Suprapubic skin (tissue), 4 donors: ENCODE measurements at regions not wholly inside any gene's neighbourhood (a gene's known extent, or its start where the extent isn't known, plus 50 kb on each side); places are given as distances from the start of the nearest gene placed in this dataset.
"Not testable (repeated sequence)": the region's sequence is repeated elsewhere in the genome, so short reads cannot be mapped to it uniquely, and the experiment has no call there.

Experiments
- DNase-seq, 2 donors: peaks; one replicate each; pipeline ENCODE4 v3.0.0-alpha.2; 2019; ENCODE audit warnings: low spot score in 2 of 2
- H3K27ac ChIP-seq: fragments of 200-600 bp; sonication (generic); one replicate; pipeline ENCODE4 v1.5.1; 2019
- H3K27me3 ChIP-seq: fragments of 200-600 bp; sonication (generic); one replicate; pipeline ENCODE4 v1.5.1; 2019
- H3K36me3 ChIP-seq: fragments of 200-600 bp; sonication (generic); one replicate; pipeline ENCODE4 v1.5.1; 2019
- H3K4me1 ChIP-seq: fragments of 200-600 bp; sonication (generic); one replicate; pipeline ENCODE4 v1.5.1; 2019
- H3K4me3 ChIP-seq: fragments of 200-600 bp; sonication (generic); one replicate; pipeline ENCODE4 v1.5.1; 2019; ENCODE audit warnings: mild to moderate bottlenecking
- H3K9me3 ChIP-seq: fragments of 200-600 bp; sonication (generic); one replicate; pipeline ENCODE4 v1.5.1; 2019
- EP300 ChIP-seq: sonication (generic); formaldehyde crosslinking; IDR thresholded peaks from one replicate; pipeline ENCODE4 v1.6.1; 2017; ENCODE audit warnings: antibody characterized with exemption
- POLR2A ChIP-seq, 2 donors: fragments of 450-650 bp; IDR thresholded peaks; one replicate each; pipeline ENCODE4 v1.6.1; 2017; ENCODE audit warnings: antibody characterized with exemption in 2 of 2, mild to moderate bottlenecking in 2 of 2, moderate library complexity in 2 of 2
- POLR2AphosphoS5 ChIP-seq, 3 donors: sonication (generic); formaldehyde crosslinking; IDR thresholded peaks; one replicate each; pipeline ENCODE4 v1.6.1; 2017; ENCODE audit warnings: antibody characterized with exemption in 3 of 3
- WGBS: methylation state at CpG from one replicate; pipeline ENCODE4 v1.1.5; 2018; 5-methylcytosine and 5-hydroxymethylcytosine counted together
- TF ChIP-seq, protein P1 (sequence below), 2 donors: fragments of 200-600 bp in 1 of 2; fragments of 450-650 bp in 1 of 2; sonication (generic) in 1 of 2; IDR thresholded peaks; one replicate each; pipeline ENCODE4 v1.5.1; 2016 to 2019; ENCODE audit warnings: antibody characterized with exemption in 2 of 2, mild to moderate bottlenecking in 1 of 2, moderate library complexity in 1 of 2

GRCh38 chr12:60212159-60213000, 616.6 kb downstream of the SLC16A7 start:
- 99% methylated on average over 3 of the region's 3 CpGs for WGBS
- DNase-seq = no peak

DNA sequence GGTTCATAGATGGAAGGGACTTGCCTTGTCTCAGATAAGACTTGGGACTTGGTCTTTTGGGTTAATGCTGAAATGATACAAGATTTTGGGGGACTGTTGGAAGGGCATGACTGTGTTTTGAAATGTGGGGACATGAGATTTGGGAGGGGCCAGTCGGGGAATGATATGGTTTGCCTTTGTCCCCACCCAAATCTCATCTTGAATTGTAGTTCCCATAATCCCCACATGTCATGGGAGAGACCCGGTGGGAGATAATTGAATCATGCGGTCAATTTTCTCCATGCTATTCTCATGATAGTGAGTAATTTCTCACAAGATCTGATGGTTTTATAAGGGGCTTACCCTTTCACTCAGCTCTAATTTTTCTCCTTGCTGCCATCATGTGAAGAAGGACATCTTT, 617.4 kb downstream of the SLC16A7 start:
- H3K4me1 ChIP-seq, H3K9me3 ChIP-seq, H3K27me3 ChIP-seq, H3K27ac ChIP-seq, DNase-seq, H3K36me3 ChIP-seq, H3K4me3 ChIP-seq: not testable (repeated sequence)
- WGBS = 93% methylated on average over 3 of the region's 3 CpGs

More at GRCh38 chr12:60212159-60213000, 616.6 kb downstream of the SLC16A7 start:
- no peak for TF ChIP-seq POLR2AphosphoS5 (IDR thresholded peaks at IDR 0.05)
- TF ChIP-seq, protein P1, sequence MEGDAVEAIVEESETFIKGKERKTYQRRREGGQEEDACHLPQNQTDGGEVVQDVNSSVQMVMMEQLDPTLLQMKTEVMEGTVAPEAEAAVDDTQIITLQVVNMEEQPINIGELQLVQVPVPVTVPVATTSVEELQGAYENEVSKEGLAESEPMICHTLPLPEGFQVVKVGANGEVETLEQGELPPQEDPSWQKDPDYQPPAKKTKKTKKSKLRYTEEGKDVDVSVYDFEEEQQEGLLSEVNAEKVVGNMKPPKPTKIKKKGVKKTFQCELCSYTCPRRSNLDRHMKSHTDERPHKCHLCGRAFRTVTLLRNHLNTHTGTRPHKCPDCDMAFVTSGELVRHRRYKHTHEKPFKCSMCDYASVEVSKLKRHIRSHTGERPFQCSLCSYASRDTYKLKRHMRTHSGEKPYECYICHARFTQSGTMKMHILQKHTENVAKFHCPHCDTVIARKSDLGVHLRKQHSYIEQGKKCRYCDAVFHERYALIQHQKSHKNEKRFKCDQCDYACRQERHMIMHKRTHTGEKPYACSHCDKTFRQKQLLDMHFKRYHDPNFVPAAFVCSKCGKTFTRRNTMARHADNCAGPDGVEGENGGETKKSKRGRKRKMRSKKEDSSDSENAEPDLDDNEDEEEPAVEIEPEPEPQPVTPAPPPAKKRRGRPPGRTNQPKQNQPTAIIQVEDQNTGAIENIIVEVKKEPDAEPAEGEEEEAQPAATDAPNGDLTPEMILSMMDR (IDR thresholded peaks at IDR 0.05) = no peak
- no peak for TF ChIP-seq EP300
- no peak for TF ChIP-seq POLR2A (IDR thresholded peaks at IDR 0.05)
- H3K4me3 ChIP-seq = no peak overlapping the region
- no peak overlapping the region for H3K27ac ChIP-seq
- H3K36me3 ChIP-seq = no peaks in the 10 kb centered on the region
- H3K9me3 ChIP-seq = peaks cover 3% of the 10 kb centered on the region
- no peaks in the 10 kb centered on the region for H3K4me1 ChIP-seq
- H3K27me3 ChIP-seq = no peaks in the 10 kb centered on the region

DNA sequence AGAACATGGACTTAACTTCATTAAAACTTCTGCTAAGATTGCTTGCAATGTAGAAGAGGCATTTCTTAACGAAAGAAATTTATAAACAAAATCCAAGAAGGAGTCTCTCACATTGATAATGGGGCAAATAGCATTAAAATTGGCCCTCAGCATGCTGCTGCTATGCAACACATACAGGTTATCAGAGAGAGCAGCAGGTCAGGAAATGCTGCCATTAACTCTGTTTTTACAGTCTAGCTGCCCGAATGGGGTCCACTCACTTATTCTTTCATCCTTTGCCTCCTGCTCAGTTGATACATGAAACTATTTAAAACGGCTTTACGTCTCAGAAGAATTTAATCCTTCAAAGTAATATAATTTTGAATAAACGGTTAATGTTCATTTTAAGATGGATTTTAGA, 620.4 kb downstream of the SLC16A7 start:
- H3K4me3 ChIP-seq = no peak overlapping the region
- H3K4me1 ChIP-seq = no peaks in the 10 kb centered on the region
- no peaks in the 10 kb centered on the region for H3K36me3 ChIP-seq
- WGBS = 74% methylated on average over 5 of the region's 5 CpGs
- peaks cover 3% of the 10 kb centered on the region for H3K9me3 ChIP-seq
- H3K27ac ChIP-seq = no peak overlapping the region
- no peak for TF ChIP-seq EP300
- TF ChIP-seq POLR2AphosphoS5 (IDR thresholded peaks at IDR 0.05) = no peak
- no peak for TF ChIP-seq POLR2A (IDR thresholded peaks at IDR 0.05)
- TF ChIP-seq, protein P1 (IDR thresholded peaks at IDR 0.05) = no peak
- no peaks in the 10 kb centered on the region for H3K27me3 ChIP-seq
- DNase-seq = no peak

- H3K4me1 ChIP-seq = no peaks in the 10 kb centered on the region
- no peaks in the 10 kb centered on the region for H3K36me3 ChIP-seq
- no peak overlapping the region for H3K4me3 ChIP-seq
- no peak for TF ChIP-seq EP300
- TF ChIP-seq, protein P1 (IDR thresholded peaks at IDR 0.05) = no peak
- TF ChIP-seq POLR2AphosphoS5 (IDR thresholded peaks at IDR 0.05) = no peak
- TF ChIP-seq POLR2A (IDR thresholded peaks at IDR 0.05) = no peak
- DNase-seq = no peak
- no peaks in the 10 kb centered on the region for H3K9me3 ChIP-seq
- H3K27me3 ChIP-seq = no peaks in the 10 kb centered on the region
- 66% methylated on average over 4 of the region's 4 CpGs for WGBS
- H3K27ac ChIP-seq = no peak overlapping the region
These were observed 627.4 kb downstream of the SLC16A7 start for GRCh38 chr12:60223242-60223641.

GRCh38 chr12:60225216-60226000, 629.6 kb downstream of the SLC16A7 start:
- DNase-seq = no peak
- Histone ChIP-seq H3K4me1 (no peaks in the 10 kb centered on the region), H3K27me3 (no peaks in the 10 kb centered on the region), H3K4me3 (no peak overlapping the region), H3K9me3 (no peaks in the 10 kb centered on the region), H3K36me3 (no peaks in the 10 kb centered on the region), H3K27ac (no peak overlapping the region)
- TF ChIP-seq EP300 (no peak), POLR2A (IDR thresholded peaks at IDR 0.05) (no peak), POLR2AphosphoS5 (IDR thresholded peaks at IDR 0.05) (no peak)
- TF ChIP-seq, protein P1 (IDR thresholded peaks at IDR 0.05) = no peak
- WGBS = 87% methylated on average over 11 of the region's 11 CpGs
